NOMO-1 treated with dmso at 0.1 percent for 144 hours (cell line): ENCODE measurements at regions not wholly inside any gene's neighbourhood (a gene's known extent, or its start where the extent isn't known, plus 50 kb on each side); places are given as distances from the start of the nearest gene placed in this dataset.
"Not testable (repeated sequence)": the region's sequence is repeated elsewhere in the genome, so short reads cannot be mapped to it uniquely, and the experiment has no call there.

Experiments used
- DNase-seq: peaks from one replicate; lab custom pipeline; 2025; ENCODE audit not compliant: unreplicated experiment; lab: John Stamatoyannopoulos, UW

DNA sequence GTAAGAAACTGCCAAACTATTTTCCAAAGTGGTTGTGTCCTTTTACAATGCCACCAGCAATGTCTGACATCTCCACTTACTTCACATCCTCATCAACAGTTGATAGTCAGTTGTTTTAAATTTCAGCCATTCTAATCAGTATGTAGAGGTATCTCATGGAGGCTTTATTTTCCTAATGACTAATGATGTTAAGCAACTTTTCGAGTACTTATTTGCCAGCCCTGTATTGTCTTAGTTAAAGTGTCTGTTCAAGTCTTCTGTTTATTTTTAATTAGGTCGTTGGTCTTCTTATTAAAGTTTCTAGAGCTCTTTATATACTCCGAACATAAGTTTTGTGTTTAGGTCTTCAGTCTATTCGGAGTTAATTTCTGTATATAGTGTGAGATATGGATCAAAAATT lies 54.9 kb upstream of the NBPF12 start:
- DNase-seq, result not testable (repeated sequence)

DNA sequence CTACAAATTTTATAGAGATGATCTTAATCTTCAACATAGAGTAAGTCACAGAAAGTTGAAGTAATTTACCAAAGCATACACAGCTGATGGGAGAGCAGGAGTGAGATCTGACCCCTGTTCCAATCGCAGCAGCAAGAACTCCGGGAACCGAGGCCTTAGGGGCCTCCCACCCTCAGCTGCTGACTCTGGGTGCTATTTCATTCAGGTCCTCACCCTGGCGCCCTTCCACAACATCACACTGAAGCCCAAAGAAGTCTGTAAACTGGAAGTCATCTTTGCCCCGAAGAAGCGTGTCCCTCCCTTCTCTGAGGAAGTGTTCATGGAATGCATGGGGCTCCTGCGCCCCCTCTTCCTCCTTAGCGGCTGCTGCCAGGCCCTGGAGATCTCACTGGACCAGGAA lies 57.0 kb upstream of the NBPF12 start:
- not testable (repeated sequence) for DNase-seq

DNA sequence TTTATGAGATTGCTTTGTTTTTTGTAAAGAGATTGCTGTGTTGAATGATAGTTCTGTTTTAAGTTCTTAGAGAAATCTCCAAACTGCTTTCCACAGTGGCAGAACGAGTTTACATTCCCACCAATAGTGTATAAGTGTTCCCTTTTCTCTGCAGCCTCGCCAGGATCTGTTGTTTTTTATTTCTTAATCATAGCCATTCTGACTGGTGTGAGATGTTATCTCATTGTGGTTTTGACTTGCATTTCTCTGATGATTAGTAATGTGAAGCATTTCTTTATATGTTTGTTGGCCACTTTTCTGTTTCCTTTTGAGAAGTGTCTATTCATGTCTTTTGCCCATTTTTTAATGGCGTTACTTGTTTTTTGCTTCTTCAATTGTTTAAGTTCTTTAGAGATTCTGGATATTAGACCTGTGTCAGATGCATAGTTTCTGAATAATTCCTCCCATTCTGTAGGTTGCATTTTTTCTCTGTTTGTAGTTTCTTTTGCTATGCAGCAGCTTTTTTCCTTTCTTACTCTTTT lies 74.3 kb upstream of the NBPF12 start:
- not testable (repeated sequence) for DNase-seq

DNA sequence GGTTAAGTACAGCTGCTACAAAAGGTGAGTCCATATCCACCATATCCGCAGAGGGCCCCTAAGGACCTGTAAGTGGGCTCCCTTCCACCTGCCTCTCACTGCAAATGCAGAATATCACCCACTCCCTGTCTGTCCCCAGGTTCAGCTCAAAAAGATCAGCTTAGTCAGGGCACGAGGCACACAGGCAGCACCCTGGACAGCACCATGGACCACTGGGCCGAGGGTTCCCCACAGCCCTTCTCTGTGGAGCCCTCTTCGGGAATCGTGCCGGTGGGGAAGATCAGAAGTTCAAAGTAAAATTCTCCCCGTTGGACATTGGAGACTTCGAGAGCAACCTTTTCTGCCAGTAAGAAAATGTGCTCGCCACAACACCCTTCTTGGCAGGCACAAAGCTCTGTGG lies 85.0 kb upstream of the NBPF12 start:
- not testable (repeated sequence) for DNase-seq

DNA sequence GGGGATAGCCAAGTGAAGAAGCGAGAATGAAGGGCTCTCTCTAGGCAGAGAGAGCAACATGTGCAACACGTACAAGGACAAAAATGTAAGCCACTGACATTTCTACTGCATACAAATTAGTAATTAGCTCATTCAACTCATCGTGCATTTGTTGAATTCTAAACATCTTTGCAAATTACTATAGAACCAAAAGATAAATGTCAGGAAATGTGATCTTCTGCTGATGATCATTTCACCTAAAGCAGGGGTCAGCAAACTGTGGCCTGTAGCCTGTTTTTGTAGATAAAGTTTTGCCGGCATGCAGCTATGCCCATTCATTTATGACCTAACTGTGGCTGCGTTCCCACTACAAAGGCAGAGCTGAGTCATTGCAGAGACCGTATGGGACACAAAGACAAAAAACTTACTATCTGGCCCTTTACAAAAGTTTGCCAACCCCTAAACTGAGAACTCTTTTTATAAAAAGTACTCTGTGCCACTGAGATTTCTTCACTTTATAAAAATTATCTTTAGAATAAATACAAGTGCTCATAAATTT lies 87.7 kb upstream of the NBPF12 start:
- DNase-seq, result not testable (repeated sequence)

DNA sequence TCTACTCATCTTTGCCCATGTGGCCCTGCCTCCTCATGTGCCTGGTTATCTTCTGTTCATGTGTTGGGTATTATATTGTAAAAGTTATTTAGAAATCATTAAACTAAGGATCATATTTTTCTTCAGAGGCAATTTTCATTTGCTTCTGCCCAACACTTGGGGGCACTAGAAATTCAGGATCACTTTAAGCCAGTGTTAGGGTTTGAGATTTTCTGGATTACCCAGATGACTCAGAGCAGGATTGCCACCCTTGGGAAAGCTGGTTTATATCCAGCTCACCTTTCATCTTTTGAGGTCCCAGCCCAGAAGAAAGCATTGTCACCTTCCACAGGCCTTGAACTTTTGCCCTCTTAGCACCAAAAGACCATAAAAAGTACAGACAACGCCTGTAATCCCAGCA lies 99.4 kb upstream of the NBPF12 start:
- not testable (repeated sequence) for DNase-seq

DNA sequence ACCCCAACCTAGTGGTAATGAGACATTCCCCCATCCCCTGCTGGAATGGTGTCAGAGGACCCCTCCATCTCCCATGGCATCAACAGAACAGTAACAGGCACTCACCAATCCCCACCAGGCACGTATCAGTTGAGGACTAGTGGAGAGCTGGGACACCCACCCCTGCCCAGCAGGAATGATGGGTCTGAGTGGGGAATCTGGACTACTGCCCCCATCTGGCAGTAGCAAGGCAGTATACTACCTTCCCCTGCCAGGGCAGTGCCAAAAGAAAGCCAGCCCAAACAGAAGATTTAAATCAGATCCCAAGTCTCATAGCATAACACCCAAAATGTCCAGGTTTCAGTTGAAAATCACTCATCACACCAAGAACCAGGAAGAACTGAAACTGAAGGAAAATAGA lies 111.2 kb upstream of the NBPF12 start:
- not testable (repeated sequence) for DNase-seq

DNA sequence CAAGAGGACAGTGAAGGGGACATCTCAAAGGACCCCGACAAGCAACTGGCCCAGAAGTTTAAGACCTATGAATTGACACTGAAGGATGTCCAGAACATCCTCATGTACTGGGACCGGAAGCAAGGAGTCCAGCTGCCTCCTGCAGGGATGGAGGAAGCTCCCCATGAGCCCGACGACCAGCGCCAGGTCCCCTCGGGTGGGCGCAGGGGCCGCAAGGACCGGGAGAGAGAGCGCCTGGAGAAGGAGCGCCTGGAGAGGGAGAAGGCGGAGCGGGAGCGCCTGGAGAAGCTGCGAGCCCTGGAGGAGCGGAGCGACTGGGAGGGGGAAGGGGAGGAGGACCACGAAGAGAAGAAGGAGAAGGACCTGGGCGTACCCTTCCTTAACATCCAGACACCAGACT lies 143.9 kb upstream of the NBPF12 start:
- not testable (repeated sequence) for DNase-seq

DNA sequence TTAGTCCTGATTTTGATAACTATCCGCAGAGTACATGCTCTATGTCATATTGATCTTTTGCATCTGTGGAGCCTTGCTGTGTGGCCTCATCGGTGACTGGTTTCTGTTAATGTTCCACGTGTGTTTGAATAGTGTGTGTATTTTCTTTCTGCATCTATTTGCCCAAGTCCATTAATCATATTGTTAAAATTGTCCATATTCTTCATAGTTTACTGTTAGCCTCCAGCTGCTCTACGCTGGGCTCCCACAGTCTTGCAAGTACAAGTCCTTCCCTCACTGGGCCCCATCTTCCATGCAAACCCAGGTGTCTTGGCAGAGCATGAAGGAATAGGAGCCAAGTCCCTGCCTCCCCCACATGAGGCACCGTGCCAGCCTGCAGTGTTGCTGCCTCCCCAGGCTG lies 145.4 kb upstream of the NBPF12 start:
- DNase-seq, result not testable (repeated sequence)

DNA sequence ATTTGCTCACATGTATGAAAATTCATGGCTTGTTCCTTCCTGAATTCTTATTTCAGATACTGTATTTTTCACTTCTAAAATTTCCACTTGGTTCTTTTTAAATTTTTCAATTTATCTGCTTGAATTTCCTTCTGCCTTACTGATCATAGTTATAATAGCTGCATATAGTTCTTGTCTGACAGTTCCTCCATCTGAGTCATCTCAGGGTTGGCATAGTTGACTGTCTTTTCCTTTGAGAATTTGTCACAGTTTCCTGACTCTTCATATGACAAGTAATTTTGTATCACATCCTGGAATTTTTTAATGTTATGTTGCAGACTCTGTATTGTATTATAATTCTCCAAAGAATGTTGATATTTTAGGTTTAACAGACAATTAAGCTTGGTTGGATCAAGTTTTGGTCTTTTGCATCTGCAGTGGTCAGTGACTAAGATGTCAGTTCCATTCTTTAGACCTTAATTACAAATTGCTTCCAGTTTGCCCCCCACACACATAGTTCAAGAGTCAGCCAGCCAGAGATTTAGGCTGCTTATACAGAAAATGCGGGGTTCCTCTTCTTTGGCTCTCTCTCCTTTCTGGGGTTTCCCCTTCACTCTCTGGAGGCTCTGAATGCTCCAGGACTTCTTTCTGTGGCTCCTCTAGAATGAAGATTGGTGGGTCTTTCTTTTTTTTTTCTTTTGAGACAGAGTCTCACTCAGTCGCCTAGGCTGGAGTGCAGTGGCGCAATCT lies 153.7 kb upstream of the NBPF12 start:
- DNase-seq, result not testable (repeated sequence)

DNA sequence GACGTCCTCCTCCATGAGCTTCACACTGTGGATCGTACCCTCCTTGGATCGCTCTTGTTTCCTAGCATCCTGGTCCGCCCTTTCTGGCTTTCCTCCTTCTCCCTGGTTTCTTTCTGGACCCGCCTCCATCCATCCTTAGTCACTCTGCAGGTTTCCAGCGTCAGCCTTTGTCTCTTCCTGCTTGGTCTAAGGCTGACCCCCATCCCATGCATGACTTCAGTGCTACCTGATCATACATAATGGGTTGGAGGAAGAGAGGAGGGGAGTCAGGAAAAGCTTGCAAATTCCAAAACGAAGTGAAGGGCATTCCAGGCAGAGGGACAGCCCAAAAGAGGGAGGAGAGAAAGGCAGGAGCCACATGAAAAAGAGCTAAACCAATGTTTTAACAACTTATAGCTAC lies 156.9 kb upstream of the NBPF12 start:
- not testable (repeated sequence) for DNase-seq

DNA sequence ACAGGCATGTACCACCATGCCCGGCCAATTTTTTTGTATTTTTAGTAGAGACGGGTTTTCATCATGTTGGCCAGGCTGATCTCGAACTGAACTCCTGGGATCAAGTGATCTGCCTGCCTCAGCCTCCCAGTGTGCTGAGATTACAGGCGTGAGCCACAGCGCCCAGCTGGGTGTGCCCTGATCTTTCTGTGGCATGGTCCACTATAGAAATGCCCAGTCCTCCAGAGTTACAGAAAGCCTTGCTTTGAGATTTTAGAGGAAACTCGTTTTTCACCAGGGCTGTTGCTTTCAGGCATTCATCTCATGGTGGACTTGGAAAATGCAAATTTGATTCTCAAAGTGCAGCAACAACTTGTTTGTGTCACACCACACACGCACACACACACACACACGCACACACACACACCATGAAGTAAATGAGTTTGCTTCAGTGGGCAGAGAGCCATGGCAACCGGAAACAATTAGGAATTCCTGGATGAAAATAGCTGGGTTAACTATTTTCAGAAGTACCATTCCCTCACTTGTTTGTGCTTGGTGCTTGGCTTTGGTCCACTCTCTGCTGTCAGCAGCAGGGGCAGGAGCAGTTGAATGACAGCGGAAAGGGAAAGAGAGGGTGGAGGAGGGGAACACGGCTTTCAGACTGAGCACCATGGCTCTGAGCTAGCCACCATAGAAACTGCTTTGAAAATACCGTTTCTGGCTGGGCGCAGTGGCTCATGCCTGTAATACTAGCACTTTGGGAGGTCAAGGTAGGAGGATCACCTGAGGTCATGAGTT lies 160.1 kb upstream of the NBPF12 start:
- DNase-seq, result not testable (repeated sequence)

DNA sequence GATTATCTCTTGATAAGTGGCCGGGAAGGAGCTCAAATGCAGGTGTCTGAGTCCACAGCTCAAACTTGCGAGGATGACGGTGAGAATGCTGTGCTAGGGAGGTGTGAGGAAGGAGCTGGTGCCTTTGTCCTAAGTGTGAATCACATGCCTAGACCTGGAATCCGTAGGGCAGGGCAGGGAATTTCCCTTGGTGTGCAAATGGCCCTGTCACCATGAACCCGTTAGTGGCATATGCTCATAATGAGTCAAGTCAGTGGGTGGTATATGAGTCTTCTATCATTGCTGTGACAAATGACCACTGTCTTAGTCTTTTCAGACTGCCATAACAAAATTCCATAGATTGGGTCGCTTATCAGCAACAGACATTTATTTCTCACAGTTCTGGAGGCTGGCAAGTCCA lies 163.1 kb upstream of the NBPF12 start:
- not testable (repeated sequence) for DNase-seq

DNA sequence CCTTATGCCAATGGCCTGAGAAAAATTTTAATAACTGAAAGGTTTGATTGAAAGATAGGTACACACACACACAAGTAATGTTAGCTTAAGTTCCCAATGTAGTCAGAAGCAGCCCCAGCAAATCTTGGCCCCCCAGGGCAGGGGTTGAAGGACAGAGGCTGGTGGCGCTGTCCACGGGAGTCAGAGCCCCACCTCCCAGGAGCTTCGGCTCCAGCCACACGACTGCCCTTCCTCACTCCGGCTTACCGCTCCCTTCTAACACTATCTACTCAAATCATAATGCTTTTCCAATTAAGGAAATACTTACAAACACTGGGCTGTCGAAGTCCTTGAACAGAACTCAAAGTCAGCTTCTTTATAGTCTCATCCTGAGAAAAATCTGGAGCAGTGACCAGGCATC lies 163.9 kb upstream of the NBPF12 start:
- not testable (repeated sequence) for DNase-seq

DNA sequence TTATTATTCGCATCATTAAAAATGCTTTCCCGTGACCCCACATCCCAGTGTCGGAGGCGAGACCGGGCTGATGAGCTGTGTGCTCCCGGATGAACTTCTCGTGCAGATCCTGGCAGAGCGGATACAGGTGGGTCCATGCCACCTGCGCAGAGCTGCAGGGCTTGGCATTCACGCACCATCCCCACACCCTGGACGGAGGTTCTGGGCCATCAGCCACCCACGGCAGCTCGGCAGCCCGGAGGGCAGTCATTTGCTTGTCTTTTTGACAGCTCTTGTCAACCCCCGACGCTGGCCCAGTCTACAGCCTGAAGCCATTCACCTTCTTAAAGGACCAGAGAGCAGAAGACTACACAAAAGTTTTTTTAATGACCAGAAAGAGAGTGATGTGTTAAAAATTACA lies 166.7 kb upstream of the NBPF12 start:
- not testable (repeated sequence) for DNase-seq

DNA sequence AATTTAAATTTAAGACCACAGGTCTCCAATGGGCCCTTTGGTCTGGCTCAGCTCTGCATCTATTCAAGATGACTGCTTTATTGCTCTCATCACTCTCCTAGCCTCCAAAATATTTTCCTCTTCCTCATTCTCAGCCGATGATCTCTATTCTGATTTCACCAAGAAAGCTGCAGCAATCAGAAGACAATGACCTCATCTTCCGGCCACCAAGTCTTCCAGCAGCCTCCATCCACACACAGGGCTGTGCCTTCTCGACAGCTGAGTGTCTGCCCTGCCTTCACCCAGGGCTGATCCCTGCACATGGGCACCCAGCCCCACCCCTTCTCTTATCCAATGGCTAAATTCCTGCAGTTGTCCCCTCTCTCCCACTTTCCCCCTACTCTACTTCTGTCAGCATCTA lies 167.1 kb upstream of the NBPF12 start:
- not testable (repeated sequence) for DNase-seq

DNA sequence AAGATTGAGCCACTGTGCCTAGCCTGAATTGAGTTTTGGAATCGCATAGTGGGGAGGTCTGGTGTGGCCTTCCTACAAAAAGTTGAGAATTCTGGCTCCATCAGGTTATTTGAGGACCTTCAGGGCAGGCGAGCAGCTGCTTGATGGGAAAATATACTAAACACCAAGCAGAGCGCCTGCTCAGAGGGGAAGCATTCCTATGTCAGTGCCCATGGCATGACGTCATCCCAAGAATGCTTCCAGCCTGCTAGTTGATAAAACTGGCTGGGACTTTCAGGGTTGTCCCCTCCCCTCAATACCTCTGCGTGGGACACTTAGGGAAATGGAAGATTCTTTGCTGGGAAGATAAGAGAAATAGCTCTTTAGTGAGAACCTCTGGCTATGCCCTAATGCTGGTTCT lies 174.9 kb upstream of the NBPF12 start:
- not testable (repeated sequence) for DNase-seq

DNA sequence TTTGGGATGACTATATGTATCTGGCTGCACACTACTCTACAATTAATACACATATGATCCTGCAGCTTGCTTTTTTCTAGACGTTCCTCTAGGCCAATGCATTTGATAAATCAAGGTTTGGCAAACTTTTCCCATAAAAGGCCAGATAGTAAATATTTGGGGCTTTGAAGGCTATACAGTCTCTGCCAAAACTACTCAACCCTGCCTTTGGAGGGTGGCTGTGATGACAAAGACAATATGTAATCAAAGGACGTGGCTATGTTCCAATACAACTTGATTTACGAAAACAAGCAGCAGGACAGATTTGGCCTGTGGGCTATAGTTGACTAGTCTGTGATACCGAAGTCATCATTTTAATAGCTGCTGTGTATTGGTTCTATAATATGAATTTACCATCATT lies 181.3 kb upstream of the NBPF12 start:
- DNase-seq, result not testable (repeated sequence)

DNA sequence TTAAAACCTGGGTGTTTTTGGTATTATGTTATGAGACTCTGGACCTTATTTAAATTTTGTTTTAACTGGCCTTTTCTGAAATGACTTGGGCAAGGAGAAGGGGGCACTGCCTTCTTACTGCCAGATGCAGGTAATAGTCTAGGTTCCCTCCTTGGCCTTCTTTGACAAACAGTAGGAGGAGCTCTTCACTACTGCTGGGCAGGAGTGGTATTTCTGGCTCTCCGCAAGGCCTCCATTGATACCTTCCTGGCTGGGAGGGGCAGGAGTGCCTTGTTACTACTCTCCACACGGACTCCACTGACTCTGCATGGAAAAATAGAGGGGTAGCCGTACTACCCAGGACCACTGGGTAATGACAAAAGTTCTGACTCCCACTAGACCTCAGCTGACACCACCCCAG lies 189.4 kb upstream of the NBPF12 start:
- DNase-seq, result not testable (repeated sequence)

DNA sequence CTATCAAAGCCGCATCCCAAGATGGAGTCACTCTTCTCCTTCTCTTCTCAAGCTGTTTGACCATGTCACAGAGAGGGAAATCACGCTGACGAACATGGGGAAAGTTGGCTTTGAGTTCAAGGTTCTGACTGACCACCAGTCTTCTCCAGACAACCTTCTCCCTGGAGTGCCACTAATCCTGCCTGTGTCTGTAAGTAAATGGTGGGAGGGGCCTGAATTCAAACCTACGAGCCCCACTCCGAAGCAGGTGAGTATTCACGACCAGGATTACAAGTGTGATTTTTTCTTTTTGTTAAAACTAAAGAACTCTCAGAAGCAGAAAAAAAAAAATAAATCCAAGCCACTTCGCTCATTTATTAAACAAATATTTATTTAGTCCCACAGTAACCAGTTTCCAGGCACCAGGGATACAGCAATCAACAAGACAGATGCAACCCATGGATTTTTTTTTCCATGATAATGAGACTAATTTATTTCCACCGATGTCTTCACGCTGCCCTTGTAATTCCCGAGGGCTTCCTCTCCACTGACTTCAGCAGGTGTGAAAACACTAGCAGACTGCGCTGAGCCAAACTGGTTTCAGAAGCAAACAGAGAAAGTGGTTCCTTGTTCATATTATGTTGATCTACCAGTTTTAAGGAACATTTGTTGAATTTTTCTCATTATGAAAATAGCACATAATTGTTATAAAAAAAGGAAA lies 206.0 kb upstream of the NBPF12 start:
- DNase-seq, result not testable (repeated sequence)

DNA sequence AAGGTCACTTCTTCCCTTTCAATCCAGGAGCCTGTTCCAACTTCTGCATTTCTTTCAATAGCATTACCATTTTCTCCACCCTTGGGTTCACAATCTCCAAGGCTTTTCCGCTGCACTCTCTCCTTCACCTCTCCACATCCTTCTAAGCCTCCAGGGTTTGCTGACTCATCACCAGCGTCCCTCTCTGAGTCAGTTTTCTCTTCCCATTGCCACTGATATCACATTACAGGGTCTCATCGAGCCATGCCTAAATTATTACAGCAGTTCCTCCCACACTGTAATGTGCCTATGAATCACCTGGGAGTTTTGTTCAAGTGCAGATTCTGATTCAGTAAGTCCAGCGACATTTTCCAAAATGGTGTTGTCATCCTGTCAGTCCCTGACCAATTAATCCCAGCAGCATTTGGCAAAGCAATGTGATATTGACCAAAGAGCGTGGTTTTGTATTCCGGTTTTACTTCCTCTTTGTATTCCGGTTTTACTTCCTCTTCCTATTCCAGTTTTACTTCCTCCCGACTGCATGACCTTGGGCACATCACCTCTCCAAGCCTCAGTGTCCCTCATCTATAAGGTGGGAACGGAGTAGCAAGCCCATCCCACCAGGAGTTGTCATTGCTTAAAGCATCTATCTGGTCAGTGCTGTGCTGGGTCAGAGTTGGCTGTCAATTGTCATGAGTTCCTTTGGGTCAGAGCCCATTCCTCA lies 208.3 kb upstream of the NBPF12 start:
- not testable (repeated sequence) for DNase-seq
